ENCODE measurements at regions not wholly inside any gene's neighbourhood (a gene's known extent, or its start where the extent isn't known, plus 50 kb on each side); places are given as distances from the start of the nearest gene placed in this dataset.

- no peak overlapping the region for H3K4me3 ChIP-seq
- H3K27me3 ChIP-seq, result no peaks in the 10 kb centered on the region
- no peaks in the 10 kb centered on the region for H3K4me1 ChIP-seq
- H3K36me3 ChIP-seq, result no peaks in the 10 kb centered on the region
- H3K27ac ChIP-seq, result no peak overlapping the region
- H3K9me3 ChIP-seq, result no peaks in the 10 kb centered on the region
- DNase-seq (ENCODE audit: low spot score in 2 of 2), result no peak
- intact Hi-C loops (cut with DNase I), result no loop called here
- TF ChIP-seq, protein P1, sequence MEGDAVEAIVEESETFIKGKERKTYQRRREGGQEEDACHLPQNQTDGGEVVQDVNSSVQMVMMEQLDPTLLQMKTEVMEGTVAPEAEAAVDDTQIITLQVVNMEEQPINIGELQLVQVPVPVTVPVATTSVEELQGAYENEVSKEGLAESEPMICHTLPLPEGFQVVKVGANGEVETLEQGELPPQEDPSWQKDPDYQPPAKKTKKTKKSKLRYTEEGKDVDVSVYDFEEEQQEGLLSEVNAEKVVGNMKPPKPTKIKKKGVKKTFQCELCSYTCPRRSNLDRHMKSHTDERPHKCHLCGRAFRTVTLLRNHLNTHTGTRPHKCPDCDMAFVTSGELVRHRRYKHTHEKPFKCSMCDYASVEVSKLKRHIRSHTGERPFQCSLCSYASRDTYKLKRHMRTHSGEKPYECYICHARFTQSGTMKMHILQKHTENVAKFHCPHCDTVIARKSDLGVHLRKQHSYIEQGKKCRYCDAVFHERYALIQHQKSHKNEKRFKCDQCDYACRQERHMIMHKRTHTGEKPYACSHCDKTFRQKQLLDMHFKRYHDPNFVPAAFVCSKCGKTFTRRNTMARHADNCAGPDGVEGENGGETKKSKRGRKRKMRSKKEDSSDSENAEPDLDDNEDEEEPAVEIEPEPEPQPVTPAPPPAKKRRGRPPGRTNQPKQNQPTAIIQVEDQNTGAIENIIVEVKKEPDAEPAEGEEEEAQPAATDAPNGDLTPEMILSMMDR (IDR thresholded peaks at IDR 0.05), result no peak
These were observed 206.7 kb upstream of the SULF2 start for GRCh38 chr20:47991875-47992488.

- TF ChIP-seq, protein P1 (IDR thresholded peaks at IDR 0.05), result no peak
- intact Hi-C loops (cut with DNase I), result no loop called here
- Histone ChIP-seq H3K9me3 (no peaks in the 10 kb centered on the region), H3K36me3 (no peaks in the 10 kb centered on the region), H3K4me1 (no peaks in the 10 kb centered on the region), H3K27ac (no peak overlapping the region), H3K4me3 (no peak overlapping the region), H3K27me3 (no peaks in the 10 kb centered on the region)
- no peak for DNase-seq (ENCODE audit: low spot score in 2 of 2)
These were observed 205.3 kb upstream of the SULF2 start for GRCh38 chr20:47990507-47991150.

DNA sequence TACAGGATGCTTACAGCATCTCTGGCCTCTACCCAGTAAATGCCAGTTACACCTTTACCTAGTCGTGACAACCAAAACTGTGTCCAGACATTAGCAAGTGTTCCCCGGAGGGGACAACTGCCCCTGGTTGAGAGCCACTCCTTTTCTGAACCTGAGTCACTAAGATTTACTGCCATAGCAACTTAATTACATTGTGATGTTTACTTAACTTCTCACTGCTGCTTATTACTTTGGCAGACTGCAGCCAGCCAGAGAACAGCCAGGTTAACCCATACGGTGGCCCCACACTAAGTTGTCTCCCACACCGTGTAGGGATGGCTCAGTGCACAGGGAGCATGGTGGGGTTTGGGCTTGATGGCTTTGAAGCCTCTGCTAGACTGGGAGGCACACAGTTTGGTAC, 204.7 kb upstream of the SULF2 start:
- Histone ChIP-seq H3K4me3 (no peak overlapping the region), H3K4me1 (no peaks in the 10 kb centered on the region), H3K9me3 (no peaks in the 10 kb centered on the region), H3K27ac (no peak overlapping the region), H3K27me3 (no peaks in the 10 kb centered on the region), H3K36me3 (no peaks in the 10 kb centered on the region)
- no peak for DNase-seq (ENCODE audit: low spot score in 2 of 2)
- TF ChIP-seq, protein P1 (IDR thresholded peaks at IDR 0.05), result no peak
- intact Hi-C loops (cut with DNase I), result no loop called here

GRCh38 chr20:47988676-47989075, 203.4 kb upstream of the SULF2 start:
- TF ChIP-seq, protein P1 (IDR thresholded peaks at IDR 0.05), result no peak
- intact Hi-C loops (cut with DNase I), result no loop called here
- no peaks in the 10 kb centered on the region for H3K9me3 ChIP-seq

GRCh38 chr20:47985092-47985850, 200.0 kb upstream of the SULF2 start:
- no peaks in the 10 kb centered on the region for H3K36me3 ChIP-seq
- no peak overlapping the region for H3K27ac ChIP-seq
- TF ChIP-seq, protein P1 (IDR thresholded peaks at IDR 0.05), result no peak
- no peaks in the 10 kb centered on the region for H3K4me1 ChIP-seq
- DNase-seq (ENCODE audit: low spot score in 2 of 2), result peak in 1 of 2 donors; percentile 13
- H3K9me3 ChIP-seq, result no peaks in the 10 kb centered on the region
- H3K4me3 ChIP-seq, result no peak overlapping the region
- intact Hi-C loops (cut with DNase I), result no loop called here
- no peaks in the 10 kb centered on the region for H3K27me3 ChIP-seq

More at GRCh38 chr20:47988676-47989075, 203.4 kb upstream of the SULF2 start:
- Histone ChIP-seq H3K36me3 (no peaks in the 10 kb centered on the region), H3K27ac (no peak overlapping the region), H3K4me1 (no peaks in the 10 kb centered on the region), H3K4me3 (no peak overlapping the region), H3K27me3 (no peaks in the 10 kb centered on the region)
- no peak for DNase-seq (ENCODE audit: low spot score in 2 of 2)

Measured in ascending aorta (tissue), 2 donors.